Natural killer cell treated with Interleukin-12 subunit alpha and Interleukin-12 subunit beta and Interleukin-15 and Interleukin-18, amount 100 ng/mL, for 72 hours (primary cell): ENCODE measurements at regions not wholly inside any gene's neighbourhood (a gene's known extent, or its start where the extent isn't known, plus 50 kb on each side); places are given as distances from the start of the nearest gene placed in this dataset.

Experiments used
- ATAC-seq, 2 donors: fragments of 150-1000 bp; cut with Tn5 transposase in 1 of 2; sonication (Bioruptor Pico), chemical (Tn5 transposase) in 1 of 2; 2 replicates each; pipeline ENCODE4 v1.10.0; 2021
- DNase-seq: peaks from one replicate; pipeline ENCODE4 v3.0.0; 2022; ENCODE audit warnings: low spot score
- H3K27ac Mint-ChIP-seq, 2 donors: 1 replicate in 1 of 2; 2 replicates in 1 of 2; pipeline ENCODE4 v1.8.0; 2022; ENCODE audit warnings: mixed read lengths in 2 of 2, mild to moderate bottlenecking in 1 of 2, moderate library complexity in 1 of 2
- H3K27me3 Mint-ChIP-seq, 2 donors: 1 replicate in 1 of 2; 2 replicates in 1 of 2; pipeline ENCODE4 v1.8.0; 2022; ENCODE audit warnings: mixed read lengths in 2 of 2
- H3K36me3 Mint-ChIP-seq: one replicate; pipeline ENCODE4 v1.8.0; 2022; ENCODE audit warnings: mixed read lengths
- H3K4me1 Mint-ChIP-seq, 2 donors: 1 replicate in 1 of 2; 2 replicates in 1 of 2; pipeline ENCODE4 v1.8.0; 2022; ENCODE audit warnings: low read depth in 2 of 2, mixed read lengths in 2 of 2, mild to moderate bottlenecking in 1 of 2
- H3K4me3 Mint-ChIP-seq: one replicate; pipeline ENCODE4 v1.8.0; 2022; ENCODE audit warnings: mixed read lengths
- H3K9me3 Mint-ChIP-seq: 2 replicates; pipeline ENCODE4 v1.8.0; 2022; ENCODE audit warnings: mixed read lengths

DNA sequence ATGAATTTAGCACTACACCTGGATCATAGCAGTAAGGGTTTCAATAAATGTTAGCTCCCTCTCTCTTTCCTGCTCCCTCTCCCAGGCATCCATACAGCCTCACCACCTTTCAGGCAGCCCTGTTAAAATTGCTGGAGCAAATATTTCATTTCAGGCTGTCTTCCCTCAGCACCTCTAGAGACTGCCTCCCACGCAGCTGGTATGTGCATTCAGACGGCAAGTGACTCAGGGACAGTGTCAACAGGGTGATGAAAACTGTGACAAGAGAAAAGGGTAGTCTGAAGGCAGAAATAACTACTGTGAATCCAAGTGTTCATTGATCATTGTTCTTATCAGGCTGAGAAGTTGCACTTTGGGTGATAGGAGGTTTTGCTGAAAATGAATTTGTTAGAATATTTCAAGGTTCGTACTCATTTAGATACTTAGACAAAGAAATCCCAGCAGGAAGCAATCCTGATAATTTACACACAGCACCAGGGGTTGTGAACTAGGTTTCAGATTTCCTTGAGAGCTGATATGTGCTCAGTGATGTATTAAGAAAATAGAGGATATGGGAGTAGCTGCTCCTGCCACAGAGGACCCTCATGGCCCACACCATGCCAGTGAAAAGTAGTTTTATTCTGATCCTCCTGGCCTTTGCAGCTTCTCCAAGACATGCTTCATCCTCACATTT is 424.2 kb downstream of the FGF13 start:
- no peaks in the 10 kb centered on the region for H3K36me3 Mint-ChIP-seq
- no peaks in the 10 kb centered on the region for H3K9me3 Mint-ChIP-seq
- H3K4me3 Mint-ChIP-seq, result no peak overlapping the region
- no peaks in the 10 kb centered on the region for H3K4me1 Mint-ChIP-seq
- no peak overlapping the region for H3K27ac Mint-ChIP-seq
- ATAC-seq, result no peak
- DNase-seq, result no peak
- peaks cover 0 to 3% of the 10 kb centered on the region in 2 donors for H3K27me3 Mint-ChIP-seq

DNA sequence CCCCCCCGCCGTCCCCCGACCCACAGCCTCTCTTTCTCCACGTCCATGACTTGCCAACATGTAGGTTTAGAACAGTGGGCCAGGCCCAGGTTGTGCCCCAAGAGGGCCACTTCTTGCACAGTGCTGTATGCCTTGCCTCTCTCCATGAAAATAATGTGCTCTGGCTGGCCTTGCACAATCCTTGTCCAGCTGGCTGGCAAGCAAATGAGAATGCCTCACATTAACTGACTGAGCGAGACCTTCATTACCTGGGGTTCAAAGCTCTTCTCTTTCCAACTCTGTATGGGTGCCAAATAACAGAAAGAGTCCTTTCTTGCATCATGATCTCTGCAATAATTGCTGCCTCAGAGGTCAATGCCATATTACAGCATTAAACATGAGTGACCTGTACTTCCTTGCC is 416.6 kb downstream of the FGF13 start:
- no peak for ATAC-seq
- no peaks in the 10 kb centered on the region for H3K36me3 Mint-ChIP-seq
- H3K4me1 Mint-ChIP-seq, result no peaks in the 10 kb centered on the region
- H3K27ac Mint-ChIP-seq, result no peak overlapping the region
- H3K27me3 Mint-ChIP-seq, result peaks cover 0 to 3% of the 10 kb centered on the region in 2 donors
- DNase-seq, result no peak
- peaks cover 3% of the 10 kb centered on the region for H3K9me3 Mint-ChIP-seq
- no peak overlapping the region for H3K4me3 Mint-ChIP-seq

DNA sequence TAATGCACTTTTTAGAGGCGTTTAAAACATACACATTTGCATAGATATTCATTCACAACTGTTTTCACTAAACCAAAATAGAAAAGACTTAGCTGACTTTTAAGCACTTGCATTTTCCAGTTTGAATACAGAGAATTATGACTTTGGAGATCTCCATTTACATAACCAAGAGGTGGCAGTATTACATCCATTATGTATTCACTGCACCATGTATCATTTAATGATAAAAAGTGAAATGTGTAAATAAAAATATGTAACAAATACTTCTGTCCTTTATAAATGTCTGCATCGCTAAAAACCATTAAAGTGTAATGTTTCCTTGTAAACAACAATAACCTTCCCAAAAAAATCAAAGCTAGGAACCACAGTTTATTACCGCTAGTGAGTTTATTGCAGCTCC is 413.2 kb downstream of the FGF13 start:
- no peak overlapping the region for H3K4me3 Mint-ChIP-seq
- H3K27ac Mint-ChIP-seq, result no peak overlapping the region
- ATAC-seq (no peak), DNase-seq (no peak)
- H3K27me3 Mint-ChIP-seq, result peaks cover 0 to 3% of the 10 kb centered on the region in 2 donors
- no peaks in the 10 kb centered on the region for H3K4me1 Mint-ChIP-seq
- peaks cover 3% of the 10 kb centered on the region for H3K9me3 Mint-ChIP-seq
- no peaks in the 10 kb centered on the region for H3K36me3 Mint-ChIP-seq

DNA sequence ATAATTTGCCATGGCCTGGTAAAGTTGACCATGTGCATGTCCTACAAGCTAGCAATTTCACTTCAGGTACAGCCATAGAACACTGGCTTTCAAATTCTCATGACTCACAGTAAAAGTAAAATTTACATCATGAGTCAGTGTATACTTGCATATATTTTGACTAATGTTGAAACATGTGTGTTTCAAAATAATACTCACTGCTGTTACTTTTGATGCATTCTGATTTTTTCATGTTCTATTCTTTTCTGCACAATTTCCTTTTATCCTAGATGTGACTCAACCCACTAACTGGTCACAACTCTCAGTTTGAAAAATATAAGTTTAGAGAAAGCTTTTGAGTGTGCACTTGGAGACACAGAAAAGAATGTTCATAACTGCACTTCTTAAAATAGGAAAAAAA is 365.7 kb downstream of the FGF13 start:
- H3K36me3 Mint-ChIP-seq, result no peaks in the 10 kb centered on the region
- DNase-seq (no peak), ATAC-seq (no peak)
- H3K4me1 Mint-ChIP-seq, result no peaks in the 10 kb centered on the region
- no peak overlapping the region for H3K27ac Mint-ChIP-seq
- H3K27me3 Mint-ChIP-seq, result no peaks in the 10 kb centered on the region
- no peaks in the 10 kb centered on the region for H3K9me3 Mint-ChIP-seq
- no peak overlapping the region for H3K4me3 Mint-ChIP-seq

DNA sequence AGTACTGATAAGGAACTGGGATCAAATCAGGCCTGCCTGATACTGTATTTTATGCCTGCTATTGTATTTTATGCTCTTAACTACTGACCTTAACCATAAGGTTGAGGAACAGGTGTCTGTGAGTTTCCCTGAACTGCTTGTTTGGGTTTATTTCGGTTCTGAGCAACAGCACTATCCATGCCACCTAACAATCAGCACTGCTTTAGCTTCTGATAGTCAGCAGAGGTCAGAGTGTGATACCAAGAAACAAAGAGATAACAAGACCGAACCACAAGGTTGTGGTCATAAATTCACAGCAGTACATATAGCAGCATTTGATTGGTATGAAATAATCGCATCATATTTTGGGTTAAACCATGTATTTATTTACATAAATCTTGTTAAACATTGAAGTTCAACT is 362.2 kb downstream of the FGF13 start:
- Mint-ChIP-seq H3K4me1 (no peaks in the 10 kb centered on the region), H3K27me3 (no peaks in the 10 kb centered on the region), H3K27ac (no peak overlapping the region), H3K36me3 (no peaks in the 10 kb centered on the region), H3K4me3 (no peak overlapping the region), H3K9me3 (no peaks in the 10 kb centered on the region)
- no peak for DNase-seq
- ATAC-seq, result no peak

DNA sequence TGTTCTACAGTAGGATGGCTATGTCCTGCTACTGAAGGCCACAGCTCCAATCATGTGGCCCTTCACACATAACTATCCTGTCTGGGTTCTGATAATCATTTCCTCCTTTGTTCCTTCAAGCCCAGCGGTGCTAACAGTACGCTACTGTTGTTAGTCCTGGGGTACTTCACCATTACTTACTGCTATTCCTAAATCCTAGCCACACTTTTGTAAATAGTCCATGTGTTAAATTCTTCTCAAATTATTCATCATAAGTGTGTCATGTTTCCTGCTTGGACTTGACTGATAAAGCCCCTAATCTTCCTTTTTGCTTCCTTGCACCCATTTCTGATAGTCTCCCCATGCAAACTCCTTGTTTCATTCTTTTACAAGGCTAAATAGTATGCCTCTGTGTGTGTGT is 332.6 kb downstream of the FGF13 start:
- H3K4me3 Mint-ChIP-seq, result no peak overlapping the region
- peaks cover 0 to 2% of the 10 kb centered on the region in 2 donors for H3K27me3 Mint-ChIP-seq
- no peaks in the 10 kb centered on the region for H3K4me1 Mint-ChIP-seq
- ATAC-seq (no peak), DNase-seq (no peak)
- peaks cover 8% of the 10 kb centered on the region for H3K9me3 Mint-ChIP-seq
- no peak overlapping the region for H3K27ac Mint-ChIP-seq
- peaks cover 2% of the 10 kb centered on the region for H3K36me3 Mint-ChIP-seq

DNA sequence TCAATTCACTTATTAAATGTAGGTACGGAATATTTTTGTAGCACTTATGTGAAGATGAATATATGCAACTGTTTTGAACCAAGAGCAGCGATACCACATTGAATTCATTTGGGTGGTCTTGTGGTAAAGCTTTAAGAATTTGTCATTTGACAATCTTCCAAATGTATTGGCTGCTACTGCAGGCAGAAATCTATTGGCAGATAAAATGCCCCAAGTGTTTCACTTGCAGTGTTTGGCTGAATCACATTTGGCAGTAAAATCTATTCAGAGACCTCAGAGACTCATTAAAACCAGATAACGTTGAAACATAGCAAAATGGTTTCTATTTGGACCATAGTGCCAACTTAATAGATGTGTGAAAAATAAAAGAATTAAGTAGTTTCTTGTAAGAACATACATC is 303.4 kb downstream of the FGF13 start:
- no peak overlapping the region for H3K27ac Mint-ChIP-seq
- H3K4me1 Mint-ChIP-seq, result no peaks in the 10 kb centered on the region
- ATAC-seq (no peak), DNase-seq (no peak)
- no peaks in the 10 kb centered on the region for H3K27me3 Mint-ChIP-seq
- no peaks in the 10 kb centered on the region for H3K9me3 Mint-ChIP-seq
- H3K4me3 Mint-ChIP-seq, result no peak overlapping the region
- H3K36me3 Mint-ChIP-seq, result no peaks in the 10 kb centered on the region

DNA sequence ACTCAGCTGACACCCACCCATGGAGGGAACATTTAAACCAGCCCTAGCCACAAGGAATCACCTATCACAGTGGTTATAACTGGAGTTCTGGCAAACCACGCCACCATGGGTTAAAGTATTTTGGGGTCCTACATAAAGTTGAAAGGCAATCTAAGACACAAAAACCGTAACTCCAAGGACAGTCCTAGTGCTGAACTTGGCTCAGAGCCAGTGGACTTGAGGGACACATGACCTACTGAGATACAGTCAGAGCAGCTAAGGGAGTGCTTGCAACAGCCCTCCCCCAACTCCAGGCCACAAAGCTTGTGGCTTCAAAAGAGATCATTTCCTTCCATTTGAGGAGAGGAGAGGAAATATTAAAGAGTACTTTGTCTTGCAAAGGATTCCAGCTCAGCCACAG is 300.5 kb downstream of the FGF13 start:
- ATAC-seq, result no peak
- DNase-seq, result no peak
- no peaks in the 10 kb centered on the region for H3K36me3 Mint-ChIP-seq
- H3K4me3 Mint-ChIP-seq, result no peak overlapping the region
- H3K27me3 Mint-ChIP-seq, result no peaks in the 10 kb centered on the region
- H3K9me3 Mint-ChIP-seq, result peaks cover 3% of the 10 kb centered on the region
- no peak overlapping the region for H3K27ac Mint-ChIP-seq
- no peaks in the 10 kb centered on the region for H3K4me1 Mint-ChIP-seq
